ENCODE measurements at regions not wholly inside any gene's neighbourhood (a gene's known extent, or its start where the extent isn't known, plus 50 kb on each side); places are given as distances from the start of the nearest gene placed in this dataset.

- CTCF ChIA-PET, result no interaction called here
- Mint-ChIP-seq H3K4me3 (no peak overlapping the region), H3K27ac (no peak overlapping the region), H3K4me1 (ENCODE audit: low read depth) (peaks cover 26% of the 10 kb centered on the region), H3K9me3 (peaks cover 10% of the 10 kb centered on the region), H3K36me3 (ENCODE audit: low read depth) (peaks cover 19% of the 10 kb centered on the region), H3K27me3 (no peaks in the 10 kb centered on the region)
- POLR2A ChIA-PET, result no interaction called here
- intact Hi-C loops (cut with micrococcal nuclease), result no loop called here
- peak; percentile 64 for ATAC-seq
- TF ChIP-seq, protein P1, sequence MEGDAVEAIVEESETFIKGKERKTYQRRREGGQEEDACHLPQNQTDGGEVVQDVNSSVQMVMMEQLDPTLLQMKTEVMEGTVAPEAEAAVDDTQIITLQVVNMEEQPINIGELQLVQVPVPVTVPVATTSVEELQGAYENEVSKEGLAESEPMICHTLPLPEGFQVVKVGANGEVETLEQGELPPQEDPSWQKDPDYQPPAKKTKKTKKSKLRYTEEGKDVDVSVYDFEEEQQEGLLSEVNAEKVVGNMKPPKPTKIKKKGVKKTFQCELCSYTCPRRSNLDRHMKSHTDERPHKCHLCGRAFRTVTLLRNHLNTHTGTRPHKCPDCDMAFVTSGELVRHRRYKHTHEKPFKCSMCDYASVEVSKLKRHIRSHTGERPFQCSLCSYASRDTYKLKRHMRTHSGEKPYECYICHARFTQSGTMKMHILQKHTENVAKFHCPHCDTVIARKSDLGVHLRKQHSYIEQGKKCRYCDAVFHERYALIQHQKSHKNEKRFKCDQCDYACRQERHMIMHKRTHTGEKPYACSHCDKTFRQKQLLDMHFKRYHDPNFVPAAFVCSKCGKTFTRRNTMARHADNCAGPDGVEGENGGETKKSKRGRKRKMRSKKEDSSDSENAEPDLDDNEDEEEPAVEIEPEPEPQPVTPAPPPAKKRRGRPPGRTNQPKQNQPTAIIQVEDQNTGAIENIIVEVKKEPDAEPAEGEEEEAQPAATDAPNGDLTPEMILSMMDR (IDR thresholded peaks at IDR 0.05), result no peak
- DNase-seq, result peak; percentile 23
Measured at GRCh38 chrX:39289827-39290226, 488.6 kb downstream of the MID1IP1 start.

DNA sequence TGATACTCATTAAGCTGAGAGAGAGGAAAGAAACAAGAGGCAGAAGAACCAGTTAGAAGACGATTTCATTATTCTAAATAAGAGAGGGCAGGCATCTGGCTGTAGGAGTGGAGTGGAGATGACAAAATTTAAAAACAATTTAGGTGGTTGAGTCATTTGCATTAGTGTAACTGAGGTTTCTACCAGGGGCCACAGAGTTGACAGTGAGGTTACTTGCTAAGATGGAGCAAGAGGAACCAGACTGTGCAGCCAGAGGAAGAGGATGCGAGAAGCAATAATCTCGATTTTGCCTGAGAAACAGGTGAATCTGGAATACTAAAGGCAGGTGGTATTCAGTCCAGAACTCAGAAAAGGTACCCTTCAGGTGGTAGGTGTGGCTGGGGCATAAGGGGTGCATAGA, 491.9 kb downstream of the MID1IP1 start:
- ATAC-seq (peak; percentile 34), DNase-seq (no peak)
- TF ChIP-seq, protein P1 (IDR thresholded peaks at IDR 0.05), result no peak
- ChIA-PET POLR2A (no interaction called here), CTCF (no interaction called here)
- no peaks in the 10 kb centered on the region for H3K27me3 Mint-ChIP-seq
- H3K4me1 Mint-ChIP-seq (ENCODE audit: low read depth), result peaks cover 48% of the 10 kb centered on the region
- H3K27ac Mint-ChIP-seq, result no peak overlapping the region
- intact Hi-C loops (cut with micrococcal nuclease), result no loop called here
- H3K4me3 Mint-ChIP-seq, result no peak overlapping the region
- peaks cover 10% of the 10 kb centered on the region for H3K9me3 Mint-ChIP-seq
- H3K36me3 Mint-ChIP-seq (ENCODE audit: low read depth), result peaks cover 32% of the 10 kb centered on the region

DNA sequence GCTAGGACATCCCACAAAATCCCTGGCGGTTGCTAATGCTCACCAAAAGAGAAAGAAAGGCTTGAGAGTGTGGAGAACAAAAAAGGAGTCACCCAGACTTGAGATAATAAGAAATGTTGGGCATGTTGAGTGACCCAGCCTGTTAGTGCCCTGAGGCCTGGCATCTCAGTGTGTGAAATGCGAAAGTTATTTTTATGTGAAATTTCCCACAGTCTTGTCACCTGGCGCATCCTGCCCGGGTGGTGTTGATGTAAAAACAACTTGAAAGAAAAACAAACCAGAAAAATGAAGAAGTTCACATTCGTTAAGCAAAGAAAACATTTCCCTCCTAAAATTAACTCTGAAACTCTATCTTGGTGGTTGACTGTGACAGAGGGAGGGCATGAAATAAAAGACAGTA, 495.2 kb downstream of the MID1IP1 start:
- no peak for ATAC-seq

DNA sequence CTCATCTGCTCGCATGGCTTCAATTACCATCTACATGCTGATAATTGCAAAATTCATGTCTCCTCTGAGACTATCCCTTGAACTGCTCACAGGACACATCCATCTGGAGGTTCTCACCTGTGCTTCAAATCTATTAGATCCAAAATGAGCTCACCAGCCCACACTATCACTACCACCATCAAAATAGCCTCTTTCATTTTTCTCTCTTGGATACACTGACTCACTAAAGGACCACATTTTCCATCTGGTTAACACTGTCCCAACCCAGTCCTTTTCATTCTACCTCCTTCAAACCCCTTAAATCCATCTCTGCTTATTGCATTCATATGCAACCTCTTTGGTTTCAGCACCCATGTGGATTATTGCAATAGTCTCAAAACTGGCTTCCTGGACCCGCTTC, 497.6 kb downstream of the MID1IP1 start:
- peaks cover 11% of the 10 kb centered on the region for H3K9me3 Mint-ChIP-seq
- peaks cover 45% of the 10 kb centered on the region for H3K4me1 Mint-ChIP-seq (ENCODE audit: low read depth)
- peak overlapping the region; percentile 27 for H3K27ac Mint-ChIP-seq
- TF ChIP-seq, protein P1 (IDR thresholded peaks at IDR 0.05), result no peak
- H3K4me3 Mint-ChIP-seq, result no peak overlapping the region
- no peaks in the 10 kb centered on the region for H3K27me3 Mint-ChIP-seq
- ChIA-PET CTCF (no interaction called here), POLR2A (no interaction called here)
- H3K36me3 Mint-ChIP-seq (ENCODE audit: low read depth), result peaks cover 52% of the 10 kb centered on the region
- DNase-seq (no peak), ATAC-seq (peak; percentile 56)
- intact Hi-C loops (cut with micrococcal nuclease), result no loop called here

More for the DNA sequence above, 495.2 kb downstream of the MID1IP1 start:
- TF ChIP-seq, protein P1 (IDR thresholded peaks at IDR 0.05), result no peak
- peaks cover 53% of the 10 kb centered on the region for H3K4me1 Mint-ChIP-seq (ENCODE audit: low read depth)
- ChIA-PET POLR2A (no interaction called here), CTCF (no interaction called here)
- no peak overlapping the region for H3K4me3 Mint-ChIP-seq
- H3K27me3 Mint-ChIP-seq, result no peaks in the 10 kb centered on the region
- H3K36me3 Mint-ChIP-seq (ENCODE audit: low read depth), result peaks cover 51% of the 10 kb centered on the region
- intact Hi-C loops (cut with micrococcal nuclease), result no loop called here
- peaks cover 20% of the 10 kb centered on the region for H3K9me3 Mint-ChIP-seq
- DNase-seq, result no peak
- peak overlapping the region; percentile 30 for H3K27ac Mint-ChIP-seq

GRCh38 chrX:39299615-39300014, 498.4 kb downstream of the MID1IP1 start:
- no peak for ATAC-seq
- ChIA-PET CTCF (no interaction called here), POLR2A (no interaction called here)
- TF ChIP-seq, protein P1 (IDR thresholded peaks at IDR 0.05), result no peak
- Mint-ChIP-seq H3K4me3 (no peak overlapping the region), H3K36me3 (ENCODE audit: low read depth) (peaks cover 51% of the 10 kb centered on the region), H3K27me3 (no peaks in the 10 kb centered on the region), H3K4me1 (ENCODE audit: low read depth) (peaks cover 45% of the 10 kb centered on the region), H3K27ac (no peak overlapping the region), H3K9me3 (peaks cover 14% of the 10 kb centered on the region)
- no peak for DNase-seq
- intact Hi-C loops (cut with micrococcal nuclease), result no loop called here
